Ovary (tissue), 3 donors: ENCODE measurements at regions not wholly inside any gene's neighbourhood (a gene's known extent, or its start where the extent isn't known, plus 50 kb on each side); places are given as distances from the start of the nearest gene placed in this dataset.

Source experiments
- CTCF ChIP-seq, 3 donors: fragments of 450-650 bp in 2 of 3; fragments of 200-600 bp in 1 of 3; IDR thresholded peaks; one replicate each; pipeline versions ENCODE4 v1.5.1 to v1.8.0; 2016 to 2022; ENCODE audit warnings: antibody characterized with exemption in 3 of 3, mild to moderate bottlenecking in 1 of 3
- EP300 ChIP-seq: sonication (generic); formaldehyde crosslinking; IDR thresholded peaks from one replicate; pipeline ENCODE4 v1.6.1; 2017; ENCODE audit warnings: antibody characterized with exemption
- POLR2A ChIP-seq: fragments of 450-650 bp; IDR thresholded peaks from one replicate; pipeline ENCODE4 v1.6.1; 2017; ENCODE audit warnings: antibody characterized with exemption, mild to moderate bottlenecking, moderate library complexity
- donor health status: DM: no; HTN: no; CAD: no.

DNA sequence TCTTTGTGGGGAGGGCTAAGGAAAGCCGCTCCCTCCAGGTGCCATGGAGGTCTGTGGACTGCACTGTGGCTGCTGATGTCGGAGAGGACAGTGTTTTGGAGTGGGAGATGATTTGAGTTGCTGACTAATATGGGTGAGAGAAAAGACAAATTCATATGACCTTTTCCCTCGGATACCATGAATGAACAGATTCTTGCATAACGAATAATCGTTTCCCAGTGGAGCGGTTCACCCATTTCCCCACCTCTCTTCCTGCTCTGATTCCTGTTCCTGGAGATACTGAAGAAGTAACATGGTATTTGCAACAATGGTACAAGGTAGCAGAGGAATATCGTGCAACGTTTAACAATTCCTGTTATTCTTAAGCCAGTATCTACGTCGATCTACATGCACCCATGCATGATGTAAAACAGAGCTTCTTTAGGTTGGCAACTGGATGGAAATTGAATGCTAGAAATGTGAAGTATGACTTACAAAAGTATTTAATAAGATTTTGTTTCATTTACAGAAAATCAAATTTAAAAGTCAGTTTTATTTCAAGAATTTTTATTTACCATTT is 227.1 kb downstream of the TOMM20 start:
- TF ChIP-seq CTCF (IDR thresholded peaks at IDR 0.05) (no peak), POLR2A (no peak), EP300 (no peak)
